GM12892 (cell line): ENCODE measurements at regions not wholly inside any gene's neighbourhood (a gene's known extent, or its start where the extent isn't known, plus 50 kb on each side); places are given as distances from the start of the nearest gene placed in this dataset.

Experiments used
- POLR2A ChIP-seq: IDR thresholded peaks from 2 replicates; pipeline ENCODE4 v1.6.1; 2011; ENCODE audit warnings: low read depth, low read length, control low read depth
- POLR2AphosphoS5 ChIP-seq: IDR thresholded peaks from 2 replicates; pipeline ENCODE4 v1.6.1; 2011; ENCODE audit warnings: low read depth, low read length, control low read depth

GRCh38 chr4:186018261-186018660 lies 50.7 kb upstream of the TLR3 start:
- no peak for TF ChIP-seq POLR2A
- TF ChIP-seq POLR2AphosphoS5: no peak
